ENCODE measurements at regions not wholly inside any gene's neighbourhood (a gene's known extent, or its start where the extent isn't known, plus 50 kb on each side); places are given as distances from the start of the nearest gene placed in this dataset.

DNA sequence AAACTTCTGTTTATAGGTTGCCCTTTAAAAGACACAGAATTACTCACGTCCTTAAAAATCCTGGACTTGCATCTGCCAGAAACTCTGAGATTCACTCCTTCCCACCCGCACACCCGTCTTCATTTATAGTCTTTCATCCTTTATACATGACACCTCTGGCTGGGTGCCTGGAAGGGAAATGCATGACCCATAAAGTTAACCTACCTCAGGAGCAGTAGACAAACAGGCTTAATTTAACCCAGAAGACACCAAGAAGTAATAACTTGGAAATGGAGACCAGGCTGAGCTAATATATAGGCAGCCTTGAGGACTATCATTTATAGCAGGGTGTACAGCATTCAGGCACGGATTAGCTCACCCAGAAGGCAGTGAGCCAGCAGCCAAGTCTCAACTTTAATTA is 429.0 kb upstream of the NRSN1 start:
- H3K4me3 ChIP-seq (ENCODE audit: low read depth, low read length) = no peak overlapping the region
- H3K27ac ChIP-seq = no peak overlapping the region
- H3K36me3 ChIP-seq = no peaks in the 10 kb centered on the region
- no peak for DNase-seq
- H3K27me3 ChIP-seq (ENCODE audit: insufficient read depth, low read depth, severe bottlenecking) = no peaks in the 10 kb centered on the region
- no peak for TF ChIP-seq CTCF (IDR thresholded peaks at IDR 0.05; ENCODE audit: low read depth, low read length)
- no peaks in the 10 kb centered on the region for H3K9me3 ChIP-seq (ENCODE audit: severe bottlenecking)

DNA sequence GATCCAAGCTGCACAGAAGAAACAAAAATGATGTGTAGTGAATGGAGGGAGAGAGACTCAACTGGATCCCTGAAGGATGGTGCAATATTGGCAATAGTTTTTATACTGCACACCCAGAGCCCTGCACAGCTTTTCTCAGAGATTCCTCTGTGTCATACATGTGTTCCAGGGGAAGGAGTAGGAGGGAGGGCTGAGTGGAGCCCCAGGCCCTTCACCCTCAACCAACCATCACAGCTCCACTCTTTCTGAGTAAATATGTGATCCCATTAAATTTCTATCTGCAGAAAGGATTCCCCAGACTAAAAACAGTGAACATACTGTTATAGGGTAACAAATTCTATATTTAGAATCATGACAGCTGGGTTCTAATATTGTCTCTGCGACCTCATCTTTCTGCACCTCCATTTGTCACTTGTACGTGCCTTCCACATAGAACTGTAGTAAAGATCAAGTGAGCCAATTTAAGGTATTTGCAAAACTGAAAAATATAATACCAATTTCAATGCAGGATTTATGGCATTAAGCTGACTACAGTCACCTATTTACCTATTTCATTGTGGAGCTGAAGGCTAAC is 421.4 kb upstream of the NRSN1 start:
- no peak for DNase-seq
- Histone ChIP-seq H3K9me3 (ENCODE audit: severe bottlenecking) (no peaks in the 10 kb centered on the region), H3K27me3 (ENCODE audit: insufficient read depth, low read depth, severe bottlenecking) (no peaks in the 10 kb centered on the region), H3K27ac (no peak overlapping the region), H3K4me3 (ENCODE audit: low read depth, low read length) (no peak overlapping the region), H3K36me3 (no peaks in the 10 kb centered on the region)
- TF ChIP-seq CTCF (IDR thresholded peaks at IDR 0.05; ENCODE audit: low read depth, low read length) = no peak

GRCh38 chr6:23705697-23706096 is 420.3 kb upstream of the NRSN1 start:
- Histone ChIP-seq H3K27me3 (ENCODE audit: insufficient read depth, low read depth, severe bottlenecking) (no peaks in the 10 kb centered on the region), H3K9me3 (ENCODE audit: severe bottlenecking) (no peaks in the 10 kb centered on the region), H3K4me3 (ENCODE audit: low read depth, low read length) (no peak overlapping the region), H3K36me3 (no peaks in the 10 kb centered on the region), H3K27ac (no peak overlapping the region)
- DNase-seq = no peak
- TF ChIP-seq CTCF (IDR thresholded peaks at IDR 0.05; ENCODE audit: low read depth, low read length) = no peak

GRCh38 chr6:23712756-23713155 is 413.3 kb upstream of the NRSN1 start:
- Histone ChIP-seq H3K27ac (no peak overlapping the region), H3K4me3 (ENCODE audit: low read depth, low read length) (no peak overlapping the region), H3K36me3 (no peaks in the 10 kb centered on the region), H3K9me3 (ENCODE audit: severe bottlenecking) (no peaks in the 10 kb centered on the region), H3K27me3 (ENCODE audit: insufficient read depth, low read depth, severe bottlenecking) (no peaks in the 10 kb centered on the region)
- no peak for DNase-seq
- TF ChIP-seq CTCF (IDR thresholded peaks at IDR 0.05; ENCODE audit: low read depth, low read length) = no peak

DNA sequence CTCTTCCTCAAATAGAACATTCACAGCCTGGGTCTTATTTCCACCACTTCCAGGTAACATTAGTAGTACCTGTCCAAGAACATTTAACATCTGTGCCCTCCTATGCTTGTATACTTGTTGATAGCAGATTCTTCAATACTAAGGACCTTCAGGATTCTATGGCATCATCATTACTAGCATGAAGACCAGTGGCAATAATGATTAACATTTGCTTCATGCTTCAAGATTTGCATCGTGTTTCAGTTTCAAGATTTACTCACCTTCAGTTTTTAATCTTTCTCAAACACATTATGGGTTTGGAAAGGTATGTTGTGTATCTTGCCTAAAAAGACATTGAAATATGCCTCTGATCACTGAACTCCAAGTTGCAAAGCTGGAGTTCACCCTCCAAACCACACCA is 412.8 kb upstream of the NRSN1 start:
- no peak for TF ChIP-seq CTCF (IDR thresholded peaks at IDR 0.05; ENCODE audit: low read depth, low read length)
- no peaks in the 10 kb centered on the region for H3K27me3 ChIP-seq (ENCODE audit: insufficient read depth, low read depth, severe bottlenecking)
- H3K4me3 ChIP-seq (ENCODE audit: low read depth, low read length) = no peak overlapping the region
- no peaks in the 10 kb centered on the region for H3K9me3 ChIP-seq (ENCODE audit: severe bottlenecking)
- DNase-seq = no peak
- H3K36me3 ChIP-seq = no peaks in the 10 kb centered on the region
- no peak overlapping the region for H3K27ac ChIP-seq

GRCh38 chr6:23728707-23729106 is 397.3 kb upstream of the NRSN1 start:
- no peak for DNase-seq
- Histone ChIP-seq H3K27ac (no peak overlapping the region), H3K9me3 (ENCODE audit: severe bottlenecking) (no peaks in the 10 kb centered on the region), H3K36me3 (no peaks in the 10 kb centered on the region), H3K27me3 (ENCODE audit: insufficient read depth, low read depth, severe bottlenecking) (no peaks in the 10 kb centered on the region), H3K4me3 (ENCODE audit: low read depth, low read length) (no peak overlapping the region)
- no peak for TF ChIP-seq CTCF (IDR thresholded peaks at IDR 0.05; ENCODE audit: low read depth, low read length)
